WERI-Rb-1 (cell line): ENCODE measurements at regions not wholly inside any gene's neighbourhood (a gene's known extent, or its start where the extent isn't known, plus 50 kb on each side); places are given as distances from the start of the nearest gene placed in this dataset.

Experiments
- DNase-seq: peaks from one replicate; pipeline ENCODE4 v3.0.0-alpha.2; 2020
- H3K27ac ChIP-seq: fragments of 250-450 bp; sonication (Bioruptor Pico); 2 replicates; pipeline ENCODE4 v1.5.1; 2020; ENCODE audit warnings: mild to moderate bottlenecking, moderate library complexity
- H3K27me3 ChIP-seq: fragments of 250-450 bp; sonication (Bioruptor Pico); 2 replicates; pipeline ENCODE4 v1.5.1; 2021; ENCODE audit warnings: mild to moderate bottlenecking, low read depth, moderate library complexity; ENCODE audit not compliant: insufficient read depth, severe bottlenecking
- H3K36me3 ChIP-seq: fragments of 250-450 bp; sonication (Bioruptor Pico); 2 replicates; pipeline ENCODE4 v1.5.1; 2020; ENCODE audit warnings: mild to moderate bottlenecking, moderate library complexity
- H3K4me3 ChIP-seq: 2 replicates; pipeline ENCODE4 v1.5.1; 2011; ENCODE audit warnings: low read depth, mild to moderate bottlenecking, control low read depth, low read length
- H3K9me3 ChIP-seq: fragments of 250-450 bp; sonication (Bioruptor Pico); 2 replicates; pipeline ENCODE4 v1.5.1; 2021; ENCODE audit warnings: mild to moderate bottlenecking, moderate library complexity; ENCODE audit not compliant: severe bottlenecking
- TF ChIP-seq, protein P1 (sequence below): IDR thresholded peaks from 2 replicates; pipeline ENCODE4 v1.5.1; 2011; ENCODE audit warnings: low read depth, mild to moderate bottlenecking, control low read depth, inconsistent platforms, low read length

DNA sequence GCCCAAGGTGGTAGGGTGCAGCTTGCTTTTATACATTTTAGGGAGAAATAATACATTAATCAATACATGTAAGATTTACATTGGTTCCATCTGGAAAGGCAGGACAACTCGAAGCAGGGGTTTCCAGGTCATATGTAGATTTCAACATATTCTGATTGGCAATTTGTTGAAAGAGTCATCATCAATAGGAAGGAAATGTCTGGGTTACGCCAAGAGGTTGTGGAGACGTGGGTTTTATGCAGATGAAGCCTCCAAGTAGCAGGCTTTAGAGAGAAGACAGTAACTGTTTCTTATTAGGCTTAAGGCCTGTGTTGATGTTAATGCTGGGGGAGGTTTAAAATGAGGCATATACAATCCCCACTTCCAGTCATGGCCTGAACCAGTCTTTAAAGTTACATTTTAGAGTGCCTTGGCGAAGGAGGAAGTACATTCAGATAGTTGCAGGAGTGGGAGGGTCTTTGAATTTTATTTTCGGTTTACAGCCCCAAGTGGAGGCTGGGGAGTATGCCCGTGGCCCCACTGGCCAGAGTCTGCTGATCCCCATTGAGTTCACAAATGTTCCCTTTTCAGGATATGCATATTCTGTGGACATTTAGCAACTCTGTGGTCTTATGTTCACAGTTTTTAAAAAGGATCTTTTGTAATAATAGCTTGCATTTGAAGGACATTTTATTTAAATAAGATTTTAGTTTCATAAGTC, 166.0 kb upstream of the GDF10 start:
- DNase-seq: no peak
- no peaks in the 10 kb centered on the region for H3K36me3 ChIP-seq
- TF ChIP-seq, protein P1, sequence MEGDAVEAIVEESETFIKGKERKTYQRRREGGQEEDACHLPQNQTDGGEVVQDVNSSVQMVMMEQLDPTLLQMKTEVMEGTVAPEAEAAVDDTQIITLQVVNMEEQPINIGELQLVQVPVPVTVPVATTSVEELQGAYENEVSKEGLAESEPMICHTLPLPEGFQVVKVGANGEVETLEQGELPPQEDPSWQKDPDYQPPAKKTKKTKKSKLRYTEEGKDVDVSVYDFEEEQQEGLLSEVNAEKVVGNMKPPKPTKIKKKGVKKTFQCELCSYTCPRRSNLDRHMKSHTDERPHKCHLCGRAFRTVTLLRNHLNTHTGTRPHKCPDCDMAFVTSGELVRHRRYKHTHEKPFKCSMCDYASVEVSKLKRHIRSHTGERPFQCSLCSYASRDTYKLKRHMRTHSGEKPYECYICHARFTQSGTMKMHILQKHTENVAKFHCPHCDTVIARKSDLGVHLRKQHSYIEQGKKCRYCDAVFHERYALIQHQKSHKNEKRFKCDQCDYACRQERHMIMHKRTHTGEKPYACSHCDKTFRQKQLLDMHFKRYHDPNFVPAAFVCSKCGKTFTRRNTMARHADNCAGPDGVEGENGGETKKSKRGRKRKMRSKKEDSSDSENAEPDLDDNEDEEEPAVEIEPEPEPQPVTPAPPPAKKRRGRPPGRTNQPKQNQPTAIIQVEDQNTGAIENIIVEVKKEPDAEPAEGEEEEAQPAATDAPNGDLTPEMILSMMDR: no peak
- no peaks in the 10 kb centered on the region for H3K27me3 ChIP-seq
- H3K4me3 ChIP-seq: no peak overlapping the region
- no peak overlapping the region for H3K27ac ChIP-seq
- no peaks in the 10 kb centered on the region for H3K9me3 ChIP-seq

DNA sequence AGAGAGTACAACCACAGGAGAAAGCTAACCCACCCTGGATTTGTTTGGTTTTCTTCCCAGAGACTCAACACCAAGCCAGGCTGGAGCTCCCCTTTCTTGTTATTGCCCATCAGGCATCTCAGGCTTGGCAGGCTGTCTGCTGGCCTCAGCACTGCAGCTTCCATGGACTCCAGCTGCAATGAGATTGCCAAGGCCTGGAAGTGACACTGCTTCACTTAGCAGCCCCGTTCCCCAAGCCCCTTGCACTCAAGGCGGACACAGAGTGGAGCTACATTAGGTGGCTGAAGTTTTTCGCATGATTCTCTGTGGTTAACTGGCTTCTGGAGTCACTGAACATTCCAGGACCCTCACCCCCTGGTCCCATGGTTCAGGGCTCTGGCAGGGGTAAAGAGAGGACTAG, 163.1 kb upstream of the GDF10 start:
- no peaks in the 10 kb centered on the region for H3K36me3 ChIP-seq
- H3K27ac ChIP-seq: no peak overlapping the region
- TF ChIP-seq, protein P1: no peak
- no peak for DNase-seq
- H3K9me3 ChIP-seq: no peaks in the 10 kb centered on the region
- H3K27me3 ChIP-seq: no peaks in the 10 kb centered on the region
- no peak overlapping the region for H3K4me3 ChIP-seq

DNA sequence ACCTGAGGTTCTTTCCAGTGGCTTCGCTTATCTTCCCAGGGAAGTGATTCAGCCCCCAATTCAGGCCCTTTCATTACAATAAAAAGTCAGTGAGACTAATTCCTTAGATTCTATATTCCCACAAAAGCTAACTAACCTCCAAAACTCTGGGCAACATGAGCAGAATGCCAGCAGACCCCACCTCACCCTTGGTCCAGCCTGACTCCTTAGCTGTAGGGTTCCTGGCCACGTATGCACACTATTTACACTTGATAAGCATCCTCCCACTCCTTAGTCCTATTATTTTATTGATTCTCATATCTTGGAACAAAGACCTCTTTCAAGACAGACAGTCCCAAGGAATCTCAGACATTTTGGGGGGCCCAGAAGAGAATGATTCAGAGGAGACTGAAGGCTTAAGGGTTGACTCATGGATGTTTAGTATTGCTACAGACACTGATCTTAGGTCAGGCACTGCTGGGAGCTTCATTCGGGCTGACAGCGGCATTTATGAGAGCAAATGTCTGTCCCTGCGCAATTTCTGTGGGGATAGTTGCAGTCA, 162.6 kb upstream of the GDF10 start:
- TF ChIP-seq, protein P1: no peak
- Histone ChIP-seq H3K27me3 (no peaks in the 10 kb centered on the region), H3K36me3 (no peaks in the 10 kb centered on the region), H3K27ac (no peak overlapping the region), H3K9me3 (no peaks in the 10 kb centered on the region), H3K4me3 (no peak overlapping the region)
- DNase-seq: no peak

DNA sequence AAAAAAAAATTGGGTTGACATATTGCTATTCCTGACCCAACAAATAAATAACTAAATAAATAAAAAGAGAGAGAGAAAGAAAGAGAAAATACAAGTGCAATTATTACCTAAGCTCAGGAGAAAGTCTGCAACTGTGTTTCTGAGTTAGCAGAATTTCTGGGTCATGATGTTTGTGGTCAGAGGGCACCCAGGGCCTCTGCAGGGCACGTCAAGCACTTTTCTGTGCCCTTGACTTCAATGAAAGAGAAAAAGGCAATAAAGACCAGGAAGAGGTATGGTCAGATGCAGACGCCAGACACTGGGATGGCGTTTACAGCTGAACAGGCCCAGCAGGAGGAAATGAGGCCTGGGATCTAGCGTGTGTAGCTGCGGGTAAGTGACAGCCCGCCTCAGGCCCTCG, 160.9 kb upstream of the GDF10 start:
- Histone ChIP-seq H3K4me3 (no peak overlapping the region), H3K36me3 (no peaks in the 10 kb centered on the region), H3K9me3 (no peaks in the 10 kb centered on the region), H3K27ac (no peak overlapping the region), H3K27me3 (no peaks in the 10 kb centered on the region)
- DNase-seq: no peak
- TF ChIP-seq, protein P1: no peak

DNA sequence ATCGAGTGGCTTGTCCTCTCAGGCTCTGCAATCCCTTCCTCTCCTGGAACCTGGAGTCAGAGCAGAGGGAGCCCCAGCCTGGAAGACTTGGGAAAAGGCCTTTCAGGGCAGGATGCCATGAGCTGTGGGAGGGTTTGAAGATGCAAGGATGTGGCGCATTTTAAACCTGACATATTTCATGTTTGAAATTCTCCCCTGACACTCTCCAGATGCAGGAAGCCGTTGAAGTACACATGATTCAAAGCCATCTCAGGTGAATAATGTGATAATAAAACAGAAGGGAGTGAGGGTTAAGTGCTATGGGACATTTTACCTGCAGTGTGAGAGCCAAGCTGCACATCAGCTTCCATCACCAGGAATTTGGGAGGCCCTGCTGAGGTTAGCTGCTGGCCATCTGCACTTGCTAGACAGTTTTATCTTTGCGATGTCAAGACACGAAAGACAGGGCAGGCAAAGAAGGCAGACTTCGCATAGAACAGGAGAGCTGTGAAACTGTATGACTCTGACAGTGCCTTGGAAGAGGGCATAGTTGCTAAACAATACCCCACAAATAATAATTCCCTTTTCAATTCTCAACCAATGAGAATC, 159.1 kb upstream of the GDF10 start:
- no peak overlapping the region for H3K4me3 ChIP-seq
- TF ChIP-seq, protein P1: no peak
- no peak for DNase-seq
- no peaks in the 10 kb centered on the region for H3K9me3 ChIP-seq
- H3K27me3 ChIP-seq: no peaks in the 10 kb centered on the region
- H3K36me3 ChIP-seq: no peaks in the 10 kb centered on the region
- H3K27ac ChIP-seq: no peak overlapping the region
